Stimulated activated CD8-positive, alpha-beta memory T cell treated with anti-CD3 and anti-CD28 coated beads, Interleukin-4, amount 100 ng/mL, for 48 hours (primary cell): ENCODE measurements at regions not wholly inside any gene's neighbourhood (a gene's known extent, or its start where the extent isn't known, plus 50 kb on each side); places are given as distances from the start of the nearest gene placed in this dataset.

ENCODE experiments used
- DNase-seq: peaks from one replicate; pipeline ENCODE4 v3.0.0-alpha.2; 2020

DNA sequence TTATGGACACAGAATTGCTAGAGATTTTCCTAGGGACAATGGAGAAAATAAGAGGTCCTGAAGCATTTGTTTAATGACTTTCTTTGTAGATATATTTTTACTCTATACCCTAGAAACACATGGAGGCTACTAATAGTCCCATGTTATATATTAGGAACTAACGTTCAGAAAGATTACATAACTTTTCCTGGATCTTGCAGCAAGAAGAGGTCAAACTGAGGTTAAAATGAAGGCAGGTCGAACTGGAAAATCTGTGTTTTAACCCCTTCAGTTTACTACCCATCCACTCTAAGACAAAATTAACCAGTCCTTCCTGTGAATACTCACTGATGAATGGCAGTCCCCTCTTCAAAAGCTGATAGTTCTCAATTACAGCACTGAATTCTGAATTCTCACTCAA is 1415.8 kb upstream of the CELF4 start:
- DNase-seq: no peak

DNA sequence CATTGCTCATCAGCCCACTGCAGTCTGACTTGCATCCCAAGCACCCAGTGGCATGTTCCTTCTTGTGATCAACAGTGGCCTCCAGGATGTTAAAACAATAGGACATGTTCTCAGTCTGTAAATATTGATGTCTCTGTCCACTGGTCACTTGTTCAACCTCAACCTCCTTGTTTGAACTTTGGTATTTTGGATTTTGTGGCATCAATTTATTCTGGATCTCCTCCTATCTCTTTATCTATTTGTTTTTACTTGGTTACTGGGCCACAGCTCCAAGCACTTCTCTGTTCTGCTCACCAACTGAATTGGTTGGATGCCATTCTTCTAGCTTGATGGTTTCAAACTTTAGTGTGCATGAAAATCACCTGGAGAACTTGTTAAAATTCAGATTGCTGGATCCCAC is 1414.8 kb upstream of the CELF4 start:
- DNase-seq: no peak

DNA sequence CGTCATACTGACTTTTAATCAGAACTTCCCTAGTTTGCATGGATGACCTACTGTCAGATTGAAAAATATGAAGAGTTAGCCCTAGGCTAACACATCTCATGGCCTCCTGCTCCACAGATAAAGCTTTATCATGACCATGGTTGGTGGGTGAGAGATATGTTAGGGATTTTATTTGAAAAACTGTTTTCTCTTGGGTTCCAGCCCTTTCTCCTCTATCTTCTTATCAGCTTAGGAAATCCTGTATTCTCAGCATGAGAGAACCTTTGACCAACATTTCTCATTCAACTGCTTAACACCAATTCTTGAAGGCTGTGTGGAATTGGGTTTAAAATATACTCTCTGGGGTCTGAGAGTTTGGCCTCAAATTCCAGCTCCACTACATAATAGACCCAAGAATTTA is 1407.0 kb upstream of the CELF4 start:
- DNase-seq: no peak

DNA sequence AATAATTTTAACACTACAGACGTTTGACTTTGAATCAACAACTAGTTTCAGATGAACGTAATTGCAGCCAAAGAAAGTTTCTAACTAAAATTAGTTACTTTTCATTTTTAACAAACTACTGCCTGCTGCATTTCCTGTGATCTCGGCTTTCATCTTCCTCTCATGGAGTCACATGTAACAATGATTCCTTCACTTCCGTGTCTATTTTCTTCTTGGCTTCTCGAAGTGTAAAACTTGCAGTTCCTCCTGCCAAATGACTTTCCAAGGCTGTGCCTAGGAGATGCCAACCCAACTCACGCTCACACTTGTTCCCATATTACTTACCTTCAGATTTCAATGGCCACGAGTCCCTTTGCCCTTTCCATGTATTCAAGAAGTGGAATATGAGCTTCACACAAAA is 1406.3 kb upstream of the CELF4 start:
- no peak for DNase-seq

DNA sequence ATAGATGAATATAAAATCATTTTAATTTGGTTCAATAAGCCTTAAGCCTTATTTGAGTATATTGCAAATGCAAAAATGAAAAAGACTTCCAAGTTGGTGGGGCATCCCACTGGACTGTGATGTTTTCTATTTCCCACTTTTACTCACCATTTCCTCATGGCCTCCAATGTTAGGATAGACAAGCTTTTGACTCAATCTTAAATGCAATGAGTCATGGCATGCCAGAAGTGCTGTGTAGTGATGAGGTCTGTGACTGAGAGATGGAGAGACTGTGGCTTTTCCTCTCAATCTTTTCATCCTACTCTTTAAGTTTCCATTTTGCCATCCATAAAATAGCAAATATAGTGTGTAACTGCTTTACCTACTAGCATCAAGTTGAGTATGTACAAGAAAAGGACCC is 1401.2 kb upstream of the CELF4 start:
- DNase-seq: no peak

DNA sequence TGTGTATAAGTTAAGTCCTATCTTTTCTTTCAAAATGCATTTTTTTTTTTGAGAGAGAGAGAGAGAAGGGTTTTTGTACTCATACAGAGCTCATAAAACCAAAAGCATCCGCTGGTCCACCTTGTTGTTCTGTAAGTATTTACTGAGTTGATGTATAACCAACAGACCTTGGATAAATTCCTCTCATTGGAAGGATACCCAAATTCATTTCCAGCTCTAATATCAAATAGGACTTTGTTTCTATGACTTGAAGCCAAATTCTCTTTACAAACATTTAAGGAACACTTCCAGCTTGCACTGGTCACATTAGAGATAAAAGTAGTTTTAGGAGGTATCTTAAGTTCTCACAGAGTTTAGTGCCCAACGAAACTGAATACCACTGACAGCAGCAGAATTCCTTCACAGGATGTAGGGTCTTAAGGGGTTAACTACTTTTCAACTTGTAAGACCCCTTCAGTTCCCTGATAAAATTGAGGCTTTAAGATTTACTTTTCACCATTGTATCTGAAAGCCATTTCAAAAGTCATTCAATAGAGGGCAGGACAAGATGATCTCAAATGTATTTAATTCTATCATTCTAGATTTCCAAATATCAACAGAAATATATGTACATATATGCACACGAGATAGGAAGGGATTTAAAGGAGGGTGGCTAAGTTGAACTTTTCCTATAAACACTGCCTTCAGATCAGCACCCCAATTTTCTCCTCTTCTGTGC is 1398.5 kb upstream of the CELF4 start:
- no peak for DNase-seq

DNA sequence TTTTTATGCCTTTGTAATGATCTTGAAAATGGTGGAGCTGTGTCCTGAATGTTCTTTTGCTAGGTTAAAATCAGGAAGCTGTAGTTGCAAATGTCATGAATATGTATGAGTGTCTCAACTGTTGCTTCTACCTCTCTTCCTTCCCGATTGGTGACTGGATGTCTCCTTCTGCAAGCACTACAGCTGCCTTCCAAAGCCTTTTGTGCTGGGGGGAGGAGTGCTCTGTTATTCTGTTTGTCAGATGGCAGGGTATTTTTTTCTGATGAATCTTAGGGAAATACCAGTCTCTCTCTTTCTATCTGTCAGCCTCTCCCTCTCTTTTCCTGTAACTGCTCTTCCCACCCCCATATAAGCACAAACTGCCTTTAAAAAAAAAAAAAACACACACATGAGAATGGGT is 1396.3 kb upstream of the CELF4 start:
- no peak for DNase-seq

DNA sequence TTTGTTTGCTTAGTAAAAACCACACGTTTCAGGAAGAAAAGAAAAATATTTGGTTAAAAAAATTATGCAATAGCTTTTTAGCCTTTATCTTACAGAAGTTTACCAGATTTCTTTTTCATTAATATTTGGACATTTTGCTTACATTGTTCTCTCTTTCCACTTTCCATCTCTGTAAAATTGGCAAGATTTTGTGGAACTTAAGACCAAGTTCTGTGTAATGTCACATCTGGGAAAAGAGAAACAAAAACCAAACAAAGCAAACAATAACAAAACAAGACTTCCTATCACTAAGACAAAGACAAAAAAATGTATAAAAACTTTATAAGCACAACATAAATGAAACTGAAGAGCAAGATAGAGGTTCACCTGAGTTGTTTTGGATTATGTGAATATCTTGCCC is 1392.1 kb upstream of the CELF4 start:
- DNase-seq: no peak

DNA sequence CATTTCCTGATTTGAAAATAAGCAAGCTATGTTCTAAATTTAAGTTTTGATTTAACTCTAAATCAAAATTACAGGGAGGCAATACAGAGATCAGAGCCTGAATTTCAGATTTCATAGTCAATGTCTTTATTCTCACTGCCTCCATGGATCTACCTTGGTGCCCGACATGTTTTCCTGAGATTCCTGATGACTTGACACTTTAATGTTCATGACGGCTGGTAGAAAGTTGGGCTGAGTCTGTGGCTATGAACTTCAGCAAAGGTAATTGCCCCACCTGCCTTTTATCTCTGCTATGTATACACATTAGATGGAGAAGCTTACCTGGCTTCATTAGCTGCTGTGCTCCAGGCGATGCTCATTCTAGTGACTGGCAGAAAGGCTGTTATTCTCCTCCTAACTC is 1390.5 kb upstream of the CELF4 start:
- DNase-seq: no peak

DNA sequence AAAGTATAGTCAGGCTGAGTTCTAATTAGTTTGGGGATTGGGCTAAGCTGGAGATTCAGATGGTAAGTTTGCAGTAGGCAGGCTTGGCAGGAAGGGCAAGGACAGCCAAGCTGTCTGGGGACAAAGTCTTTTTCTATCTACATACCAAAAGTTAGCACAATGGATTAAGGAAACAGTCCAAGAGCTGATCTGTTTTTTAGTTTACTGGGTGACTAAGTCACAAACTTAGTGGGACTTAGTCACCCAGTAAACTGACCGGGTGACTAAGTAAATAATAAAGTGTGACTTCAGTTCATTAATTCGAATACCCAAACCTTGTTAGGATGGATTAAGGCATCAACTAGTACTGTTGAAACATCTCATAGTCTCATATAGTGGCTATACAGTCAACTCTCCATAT is 1386.0 kb upstream of the CELF4 start:
- DNase-seq: no peak

DNA sequence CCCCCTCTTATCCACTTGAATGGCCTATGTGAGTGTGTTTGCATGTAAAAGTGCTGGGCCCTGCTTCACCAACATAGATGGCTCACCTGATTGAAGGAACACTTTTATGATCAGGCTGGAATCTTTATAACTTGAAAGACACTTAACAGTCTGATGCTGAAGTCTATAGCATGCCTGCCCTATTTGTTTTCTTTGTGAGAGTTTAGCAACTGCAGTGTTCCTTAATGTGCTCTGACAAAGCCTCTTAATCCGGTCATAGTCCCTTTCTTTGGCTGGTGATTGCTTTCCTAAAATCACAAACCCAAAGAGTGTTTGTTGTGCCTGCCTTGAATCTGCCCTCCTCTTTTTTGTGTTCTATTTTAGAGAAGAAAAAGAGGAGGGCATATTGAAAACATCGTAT is 1382.8 kb upstream of the CELF4 start:
- DNase-seq: no peak

DNA sequence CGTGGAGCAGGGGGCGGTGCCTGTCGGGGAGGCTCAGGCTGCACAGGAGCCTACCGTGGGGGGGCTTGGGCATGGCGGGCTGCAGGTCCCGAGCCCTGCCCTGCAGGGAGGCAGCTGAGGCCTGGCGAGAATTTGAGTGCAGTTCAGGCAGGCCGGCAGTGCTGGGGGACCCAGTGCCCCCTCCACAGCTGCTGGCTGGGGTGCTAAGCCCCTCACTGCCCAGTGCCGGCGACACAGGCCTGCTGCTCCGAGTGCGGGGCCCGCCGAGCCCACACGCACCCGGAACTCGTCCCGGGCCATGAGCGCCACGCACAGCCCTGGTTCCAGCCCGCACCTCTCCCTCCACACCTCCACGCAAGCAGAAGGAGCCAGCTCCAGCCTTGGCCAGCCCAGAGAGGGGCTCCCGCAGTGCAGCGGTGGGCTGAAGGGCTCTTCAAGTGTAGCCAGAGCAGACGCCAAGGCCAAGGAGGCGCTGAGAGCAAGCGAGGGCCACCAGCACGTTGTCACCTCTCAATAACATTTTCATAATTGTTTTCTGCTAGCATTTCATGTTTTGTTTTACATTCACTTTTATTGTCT is 1378.9 kb upstream of the CELF4 start:
- no peak for DNase-seq

DNA sequence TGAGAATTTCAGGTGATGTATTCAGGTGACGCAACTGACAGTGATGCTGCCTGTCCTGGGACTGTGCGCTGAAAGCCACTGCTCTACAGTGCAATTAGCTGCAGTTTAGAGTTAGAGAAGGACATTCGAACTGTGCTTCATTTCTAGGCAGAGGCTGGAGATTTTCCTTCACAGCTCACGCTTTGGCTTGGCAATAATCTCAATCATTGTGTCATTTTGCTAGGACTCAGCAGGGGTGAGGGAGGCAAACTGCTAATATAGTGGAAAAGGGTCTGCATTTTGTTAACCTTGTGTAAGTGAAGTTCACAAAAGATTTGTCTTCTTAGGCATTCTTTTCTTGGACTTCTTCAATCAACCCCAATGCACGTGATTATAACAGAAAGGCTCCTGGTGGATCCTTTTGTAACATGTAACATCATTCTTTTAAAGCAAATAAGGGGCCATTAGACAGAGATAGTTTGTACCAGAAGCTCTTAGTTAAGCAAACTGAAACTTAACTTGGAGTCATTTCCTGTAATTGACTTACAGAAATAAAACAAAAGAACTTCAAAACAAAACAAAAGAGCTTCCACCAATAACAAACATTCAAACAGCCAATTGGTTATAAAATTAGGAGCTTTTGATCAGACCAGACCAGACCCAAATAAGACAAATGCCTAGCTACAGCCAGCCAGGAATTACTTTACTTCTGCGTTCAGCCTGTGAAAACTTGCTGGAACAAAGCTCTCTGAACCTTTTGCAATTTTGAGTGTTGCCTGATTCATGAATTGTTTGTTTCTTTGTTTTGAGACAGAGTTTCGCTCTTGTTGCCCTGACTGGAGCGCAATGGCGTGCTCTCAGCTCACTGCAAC is 1376.3 kb upstream of the CELF4 start:
- no peak for DNase-seq

DNA sequence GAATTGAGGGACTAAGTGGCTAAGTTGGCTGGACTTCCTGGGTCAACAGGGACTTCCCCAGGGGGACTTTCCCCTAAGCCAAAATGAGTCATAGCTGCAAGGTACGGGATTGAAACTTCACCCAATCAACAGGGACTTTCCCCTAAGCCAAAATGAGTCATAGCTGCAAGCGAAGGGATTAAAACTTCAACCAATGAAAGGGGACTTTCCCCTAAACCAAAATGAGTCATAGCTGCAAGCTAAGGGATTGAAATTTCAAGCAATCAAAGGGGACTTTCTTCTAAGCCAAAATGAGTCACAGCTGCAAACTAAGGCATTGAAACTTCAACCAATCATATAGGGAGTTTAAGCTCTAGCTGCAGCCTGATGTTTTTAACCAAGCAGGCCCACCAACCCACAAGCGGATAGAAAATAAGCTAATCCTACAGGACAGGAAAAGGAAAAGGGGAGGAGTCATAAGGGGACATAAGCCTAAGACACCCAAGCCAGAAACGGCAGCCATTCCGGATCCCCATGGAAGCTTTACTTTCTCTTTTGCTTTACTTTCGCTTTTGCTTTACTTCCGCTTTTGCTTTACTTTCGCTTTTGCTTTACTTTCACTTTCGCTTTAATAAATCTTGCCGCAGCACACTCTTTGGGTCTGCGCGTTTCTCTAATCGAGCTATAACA is 1375.4 kb upstream of the CELF4 start:
- DNase-seq: peak; percentile 53

DNA sequence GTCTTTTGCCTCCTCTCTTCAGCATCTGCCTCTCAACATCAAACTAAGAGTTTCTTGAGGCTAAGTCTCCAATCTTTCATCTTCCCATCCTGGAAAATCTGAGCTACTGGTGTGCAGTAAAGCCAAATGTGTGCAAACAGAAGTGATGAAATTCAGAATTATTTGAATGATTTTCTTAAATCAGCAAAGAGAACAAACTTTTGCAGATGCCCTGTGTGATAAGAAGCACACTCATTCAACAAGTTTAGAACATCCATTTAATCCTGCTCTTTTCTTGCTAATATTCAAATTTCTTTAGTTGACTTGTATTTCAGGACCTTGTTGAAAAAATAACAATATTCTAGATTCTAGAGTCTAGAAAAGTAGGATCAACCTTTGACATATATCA is 1374.9 kb upstream of the CELF4 start:
- DNase-seq: no peak

DNA sequence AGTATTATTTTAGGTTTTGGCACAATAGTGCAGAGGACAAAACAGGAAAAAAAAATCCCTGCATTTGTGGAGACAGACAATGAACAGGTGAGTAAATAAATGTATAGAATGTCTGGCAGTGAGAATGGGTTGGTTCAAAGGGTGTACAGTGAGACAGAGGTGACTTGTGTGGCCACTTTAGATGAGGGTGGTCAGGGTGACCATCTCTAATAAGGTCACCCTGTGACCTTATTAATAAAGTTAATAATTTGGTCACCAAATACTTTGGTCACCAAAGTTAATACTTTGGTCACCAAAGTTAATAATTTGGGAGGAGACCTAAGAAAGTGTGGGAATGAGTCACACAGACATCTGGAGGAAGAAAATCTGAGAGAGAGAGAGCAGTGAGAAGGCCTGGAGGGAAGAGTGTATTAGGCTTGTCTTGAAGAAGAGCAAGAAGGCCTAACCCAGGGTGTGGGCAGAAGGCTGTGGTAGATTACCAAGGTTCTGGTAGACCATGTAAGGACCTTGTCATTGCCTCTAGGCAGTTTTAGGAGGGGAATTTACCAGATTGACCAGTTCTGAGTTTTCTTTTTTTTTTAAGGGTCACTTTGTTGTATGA is 1368.4 kb upstream of the CELF4 start:
- DNase-seq: no peak

DNA sequence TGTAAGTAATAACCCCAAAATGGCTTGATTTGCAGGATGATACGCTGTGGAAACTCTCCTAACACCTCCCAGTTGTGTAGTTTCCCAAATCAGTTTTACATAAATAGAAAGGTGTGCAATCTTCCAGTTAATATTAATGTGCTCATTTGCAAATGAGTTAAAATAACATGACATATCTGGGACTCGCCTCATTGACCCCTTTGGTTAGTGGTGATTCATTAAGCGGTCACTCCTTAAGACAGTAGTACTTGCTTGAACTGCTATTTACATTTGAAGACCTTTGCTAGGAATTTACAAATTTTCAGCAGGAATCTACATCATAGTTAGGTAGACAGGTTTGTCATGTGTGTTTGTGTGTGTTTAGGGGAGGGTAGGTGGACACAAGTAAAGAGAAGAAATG is 1367.7 kb upstream of the CELF4 start:
- no peak for DNase-seq

DNA sequence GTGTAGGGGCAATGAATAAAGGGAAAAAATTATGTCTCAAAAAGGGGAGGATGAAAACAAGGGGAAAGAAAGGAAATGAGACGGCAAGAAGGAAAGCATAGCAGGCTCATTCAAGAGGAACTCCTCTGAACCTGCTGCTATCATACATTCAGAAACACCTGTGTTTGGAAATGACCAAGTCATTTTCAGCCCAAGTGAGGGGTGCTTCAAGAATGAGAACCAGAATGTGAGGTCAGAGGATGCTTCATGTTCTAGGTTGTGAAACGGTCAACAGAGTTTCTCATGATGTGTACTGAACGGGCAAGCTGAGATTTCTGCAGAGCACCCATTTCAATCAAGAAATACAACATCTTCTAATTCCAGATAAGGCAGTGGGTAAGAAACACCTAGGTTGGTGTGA is 1367.2 kb upstream of the CELF4 start:
- DNase-seq: no peak

DNA sequence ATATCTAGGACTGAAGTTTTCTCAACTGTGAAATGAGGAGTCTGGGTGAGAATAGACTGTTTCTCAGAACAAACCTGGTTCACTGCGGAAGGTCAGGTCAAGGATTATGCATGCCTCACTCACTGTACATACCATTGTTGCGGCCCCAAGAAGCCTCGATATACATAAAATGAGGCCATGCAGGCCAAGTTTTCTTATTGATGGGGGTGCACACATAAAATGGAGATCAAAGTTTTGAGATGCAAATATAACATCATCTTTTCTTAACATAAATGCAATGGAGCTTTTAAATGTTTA is 1366.1 kb upstream of the CELF4 start:
- no peak for DNase-seq

DNA sequence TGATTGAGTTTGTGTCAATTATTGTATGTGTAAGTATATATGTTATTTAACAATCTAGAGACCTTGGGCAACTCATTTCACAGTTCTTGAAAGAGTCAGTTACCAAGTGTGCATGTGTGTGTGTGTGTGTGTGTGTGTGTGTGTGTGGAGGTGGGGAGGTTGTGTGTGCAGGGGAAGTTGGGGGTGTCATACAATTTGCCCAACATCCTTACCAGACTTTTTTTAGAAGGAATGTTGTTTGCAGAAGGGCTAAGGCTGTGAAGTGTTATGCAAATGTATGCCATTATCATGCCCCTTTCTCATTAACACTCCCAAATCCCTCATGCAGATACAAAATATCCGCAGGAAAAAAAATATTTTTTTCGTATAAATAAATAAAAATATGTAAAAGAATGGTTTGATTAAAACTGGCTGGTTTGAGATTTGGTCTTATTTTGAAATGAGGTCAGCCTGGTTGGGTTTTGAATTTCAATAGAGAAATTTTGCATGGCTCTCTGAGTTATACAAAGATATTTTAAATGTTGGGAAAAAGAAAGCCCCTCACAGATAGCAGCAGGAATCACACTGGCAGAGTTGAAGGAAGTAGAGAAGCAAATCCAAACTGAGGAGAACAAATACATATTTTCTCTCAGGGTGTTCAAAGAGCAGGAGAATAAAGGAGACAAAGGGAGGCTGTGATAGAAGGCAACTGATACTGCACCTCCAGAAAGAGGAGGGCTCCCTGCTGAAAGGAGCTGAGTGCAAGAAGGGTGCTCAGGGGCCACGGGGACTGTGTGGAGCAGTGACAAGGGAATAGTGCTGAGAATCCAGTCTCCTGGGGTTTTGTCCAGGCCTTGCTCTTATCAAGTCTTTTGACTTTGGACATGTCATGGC is 1365.5 kb upstream of the CELF4 start:
- DNase-seq: no peak

DNA sequence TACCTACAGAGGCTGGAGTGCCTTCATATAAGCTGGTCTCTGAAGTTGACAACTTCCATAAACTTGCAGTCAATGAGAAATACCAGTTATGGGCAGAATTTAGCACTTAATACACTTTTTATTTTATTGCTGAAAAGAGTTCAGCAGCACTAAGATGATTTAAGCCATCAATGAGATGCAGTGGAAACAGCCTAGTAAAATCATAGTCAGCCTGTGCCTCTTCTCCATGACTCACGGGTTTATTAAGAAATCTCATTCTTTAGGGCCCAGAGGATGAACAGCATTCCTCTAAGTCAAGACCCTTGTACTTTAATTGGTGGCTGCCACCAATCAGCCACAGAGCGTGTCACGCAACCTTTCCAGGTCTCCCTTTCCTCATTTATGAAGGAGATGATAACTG is 1357.9 kb upstream of the CELF4 start:
- no peak for DNase-seq

DNA sequence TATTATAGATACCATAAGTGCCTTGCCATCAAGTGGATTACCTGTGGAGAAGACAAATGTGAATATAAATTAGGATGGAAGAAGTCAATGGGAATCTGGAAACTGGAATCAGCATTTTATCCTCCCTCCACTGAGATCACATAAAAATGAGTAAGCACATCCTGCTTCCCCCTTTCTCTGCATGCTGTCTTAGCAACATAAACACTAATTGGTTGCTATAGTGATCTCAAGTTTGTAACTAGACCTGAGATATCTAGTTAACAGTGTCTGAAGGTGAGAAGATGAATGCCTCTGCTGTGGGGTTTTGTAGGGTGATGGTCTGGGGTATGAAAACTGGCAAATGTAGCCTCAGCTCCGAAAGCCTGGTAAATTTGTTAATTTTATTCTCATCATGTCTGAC is 1357.5 kb upstream of the CELF4 start:
- no peak for DNase-seq

DNA sequence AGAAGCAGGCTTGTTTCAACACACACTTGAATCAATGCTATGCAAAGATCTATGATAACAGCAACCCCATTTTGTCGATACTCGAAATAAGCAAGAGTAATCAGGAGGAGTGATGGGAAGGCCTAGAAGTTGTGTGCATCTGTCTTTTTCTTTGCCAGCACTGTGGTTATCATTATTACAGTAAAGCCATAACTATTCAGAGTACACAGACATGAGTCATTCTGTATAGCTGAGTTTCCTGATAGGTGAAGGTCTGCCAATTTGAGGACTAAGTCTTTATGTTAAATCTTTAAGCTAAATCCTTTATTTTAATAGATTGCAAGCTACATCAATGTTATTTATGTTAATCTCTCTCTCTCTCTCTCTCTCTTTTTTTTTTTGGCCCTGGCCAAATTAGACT is 1344.4 kb upstream of the CELF4 start:
- DNase-seq: no peak
